ENCODE measurements at regions not wholly inside any gene's neighbourhood (a gene's known extent, or its start where the extent isn't known, plus 50 kb on each side); places are given as distances from the start of the nearest gene placed in this dataset.

DNA sequence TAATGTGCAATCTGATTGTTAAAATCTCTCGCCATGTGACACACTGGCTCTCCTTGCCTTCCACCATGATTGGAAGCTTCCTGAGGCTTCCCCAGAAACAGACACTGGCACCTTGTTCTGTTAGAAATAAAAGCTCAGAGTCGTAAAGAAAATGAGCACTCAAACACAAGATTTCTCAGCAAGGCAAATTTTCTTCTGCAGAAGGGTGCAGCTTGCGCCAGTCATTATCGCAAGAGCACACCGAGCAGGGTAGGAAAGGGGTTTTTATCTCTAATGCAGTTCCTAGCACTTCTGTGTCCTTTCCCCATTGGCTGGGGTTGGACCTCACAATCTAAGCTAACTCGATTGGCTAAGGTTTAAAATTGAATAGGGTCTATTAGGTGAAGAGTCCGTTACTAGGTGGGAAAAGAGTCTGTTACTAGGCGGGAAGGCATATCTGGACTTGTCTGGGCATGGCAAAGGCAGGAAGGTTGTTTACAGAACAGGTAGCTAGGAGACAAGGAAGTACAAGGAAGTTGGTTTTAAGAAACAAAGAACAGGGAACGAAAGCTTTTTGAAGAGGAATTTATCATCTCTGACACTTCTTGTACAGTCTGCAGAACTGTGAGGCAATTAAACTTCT is 62.6 kb upstream of the BICD1 start:
- Histone ChIP-seq H3K4me1 (ENCODE audit: control insufficient read depth in 1 of 2, insufficient read depth in 2 of 2, low read length in 2 of 2) (no peaks in the 10 kb centered on the region), H3K9ac (ENCODE audit: low read depth in 1 of 2, low read length in 2 of 2) (no peak overlapping the region), H3K4me3 (ENCODE audit: low read depth in 1 of 2, low read length in 2 of 2) (no peak overlapping the region), H3K27me3 (ENCODE audit: control insufficient read depth in 1 of 2, insufficient read depth in 2 of 2, low read length in 2 of 2) (no peaks in the 10 kb centered on the region), H3K27ac (ENCODE audit: low read depth, low read length) (no peak overlapping the region), H3K36me3 (ENCODE audit: control insufficient read depth in 1 of 2, insufficient read depth in 2 of 2, low read length in 2 of 2) (no peaks in the 10 kb centered on the region), H3K9me3 (ENCODE audit: control insufficient read depth in 1 of 2, low read length in 2 of 2) (peaks cover 12 to 17% of the 10 kb centered on the region in 2 donors)

DNA sequence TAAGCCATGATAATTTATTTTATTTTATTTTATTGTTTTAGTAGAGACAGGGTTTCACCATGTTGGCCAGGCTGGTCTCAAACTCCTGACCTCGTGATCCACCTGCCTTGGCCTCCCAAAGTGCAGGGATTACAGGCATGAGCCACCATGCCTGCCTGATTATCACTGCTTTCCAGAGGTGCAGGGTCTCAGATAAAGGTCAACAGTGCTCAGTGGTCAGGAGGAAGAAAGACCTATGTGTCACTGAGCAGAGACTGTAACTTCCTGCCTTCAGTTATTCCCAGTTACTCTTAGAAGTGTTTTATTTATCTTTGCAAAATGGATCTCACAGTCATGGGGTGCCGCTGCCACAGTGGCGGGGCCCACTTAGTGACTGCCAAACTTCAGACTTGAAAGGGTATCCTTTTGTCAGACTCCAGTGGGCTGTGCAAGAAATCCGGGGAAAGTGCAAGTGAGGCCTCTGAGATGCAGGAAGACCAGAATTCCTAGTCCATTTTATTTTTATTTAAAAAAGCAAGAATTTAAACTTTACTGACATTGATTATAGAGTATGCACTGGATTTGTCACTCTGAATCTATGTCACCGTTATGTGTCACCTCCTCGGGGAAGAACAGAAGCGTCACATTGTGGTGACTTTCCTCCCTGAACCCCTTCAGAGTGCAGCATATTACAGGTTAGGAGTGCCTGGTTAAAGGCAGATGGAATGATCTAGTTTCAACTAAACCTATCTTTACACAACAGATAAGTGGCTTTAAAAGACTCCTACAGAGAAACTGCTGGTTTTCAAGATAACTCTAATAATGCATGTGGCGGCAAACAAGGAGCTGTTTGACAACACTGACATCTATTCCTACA is 59.1 kb upstream of the BICD1 start:
- no peaks in the 10 kb centered on the region for H3K27me3 ChIP-seq (ENCODE audit: control insufficient read depth in 1 of 2, insufficient read depth in 2 of 2, low read length in 2 of 2)
- H3K4me3 ChIP-seq (ENCODE audit: low read depth in 1 of 2, low read length in 2 of 2) = no peak overlapping the region
- H3K9ac ChIP-seq (ENCODE audit: low read depth in 1 of 2, low read length in 2 of 2) = no peak overlapping the region
- H3K9me3 ChIP-seq (ENCODE audit: control insufficient read depth in 1 of 2, low read length in 2 of 2) = peaks cover 12 to 17% of the 10 kb centered on the region in 2 donors
- no peaks in the 10 kb centered on the region for H3K4me1 ChIP-seq (ENCODE audit: control insufficient read depth in 1 of 2, insufficient read depth in 2 of 2, low read length in 2 of 2)
- no peaks in the 10 kb centered on the region for H3K36me3 ChIP-seq (ENCODE audit: control insufficient read depth in 1 of 2, insufficient read depth in 2 of 2, low read length in 2 of 2)
- no peak overlapping the region for H3K27ac ChIP-seq (ENCODE audit: low read depth, low read length)

DNA sequence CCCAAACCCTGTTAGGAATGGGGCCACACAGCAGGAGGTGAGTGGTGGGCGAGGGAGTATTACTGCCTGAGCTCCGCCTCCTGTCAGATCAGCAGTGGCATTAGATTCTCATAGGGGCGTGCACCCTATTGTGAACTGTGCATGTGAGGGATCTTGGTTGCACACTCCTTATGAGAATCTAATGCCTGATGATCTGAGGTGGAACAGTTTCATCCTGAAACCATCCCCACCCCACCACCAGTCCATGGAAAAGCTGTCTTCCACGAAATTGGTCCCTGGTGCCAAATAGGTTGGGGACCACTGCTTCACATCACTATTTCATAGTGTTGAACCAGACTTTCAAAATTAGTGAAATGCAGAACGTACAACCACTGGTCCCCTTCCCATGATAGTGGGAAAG is 57.9 kb upstream of the BICD1 start:
- H3K27ac ChIP-seq (ENCODE audit: low read depth, low read length) = no peak overlapping the region
- H3K4me3 ChIP-seq (ENCODE audit: low read depth in 1 of 2, low read length in 2 of 2) = no peak overlapping the region

DNA sequence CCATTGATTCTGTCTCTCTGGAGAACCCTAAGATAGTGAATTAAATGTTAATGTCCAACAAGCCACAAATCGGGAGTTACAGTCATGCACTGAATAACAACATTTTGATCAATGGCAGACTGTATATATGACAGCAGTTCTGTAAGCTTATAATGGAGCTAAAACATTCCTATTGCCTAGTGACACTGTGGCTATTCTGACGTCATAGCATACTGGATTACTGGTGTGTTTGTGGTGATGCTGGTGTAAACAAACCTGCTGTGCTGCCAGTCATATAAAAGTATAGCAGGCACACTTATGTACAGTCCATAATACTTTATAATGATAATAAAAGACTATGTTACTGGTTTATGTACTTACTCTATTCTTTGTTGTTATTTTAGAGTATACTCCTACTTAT is 56.7 kb upstream of the BICD1 start:
- no peaks in the 10 kb centered on the region for H3K36me3 ChIP-seq (ENCODE audit: control insufficient read depth in 1 of 2, insufficient read depth in 2 of 2, low read length in 2 of 2)
- no peaks in the 10 kb centered on the region for H3K9me3 ChIP-seq (ENCODE audit: control insufficient read depth in 1 of 2, low read length in 2 of 2)
- H3K4me1 ChIP-seq (ENCODE audit: control insufficient read depth in 1 of 2, insufficient read depth in 2 of 2, low read length in 2 of 2) = no peaks in the 10 kb centered on the region
- H3K9ac ChIP-seq (ENCODE audit: low read depth in 1 of 2, low read length in 2 of 2) = no peak overlapping the region
- H3K27me3 ChIP-seq (ENCODE audit: control insufficient read depth in 1 of 2, insufficient read depth in 2 of 2, low read length in 2 of 2) = no peaks in the 10 kb centered on the region
- H3K4me3 ChIP-seq (ENCODE audit: low read depth in 1 of 2, low read length in 2 of 2) = no peak overlapping the region
- H3K27ac ChIP-seq (ENCODE audit: low read depth, low read length) = no peak overlapping the region

More for the DNA sequence above, 57.9 kb upstream of the BICD1 start:
- peaks cover 5 to 10% of the 10 kb centered on the region in 2 donors for H3K9me3 ChIP-seq (ENCODE audit: control insufficient read depth in 1 of 2, low read length in 2 of 2)
- H3K4me1 ChIP-seq (ENCODE audit: control insufficient read depth in 1 of 2, insufficient read depth in 2 of 2, low read length in 2 of 2) = no peaks in the 10 kb centered on the region
- H3K9ac ChIP-seq (ENCODE audit: low read depth in 1 of 2, low read length in 2 of 2) = no peak overlapping the region
- H3K27me3 ChIP-seq (ENCODE audit: control insufficient read depth in 1 of 2, insufficient read depth in 2 of 2, low read length in 2 of 2) = no peaks in the 10 kb centered on the region
- no peaks in the 10 kb centered on the region for H3K36me3 ChIP-seq (ENCODE audit: control insufficient read depth in 1 of 2, insufficient read depth in 2 of 2, low read length in 2 of 2)

DNA sequence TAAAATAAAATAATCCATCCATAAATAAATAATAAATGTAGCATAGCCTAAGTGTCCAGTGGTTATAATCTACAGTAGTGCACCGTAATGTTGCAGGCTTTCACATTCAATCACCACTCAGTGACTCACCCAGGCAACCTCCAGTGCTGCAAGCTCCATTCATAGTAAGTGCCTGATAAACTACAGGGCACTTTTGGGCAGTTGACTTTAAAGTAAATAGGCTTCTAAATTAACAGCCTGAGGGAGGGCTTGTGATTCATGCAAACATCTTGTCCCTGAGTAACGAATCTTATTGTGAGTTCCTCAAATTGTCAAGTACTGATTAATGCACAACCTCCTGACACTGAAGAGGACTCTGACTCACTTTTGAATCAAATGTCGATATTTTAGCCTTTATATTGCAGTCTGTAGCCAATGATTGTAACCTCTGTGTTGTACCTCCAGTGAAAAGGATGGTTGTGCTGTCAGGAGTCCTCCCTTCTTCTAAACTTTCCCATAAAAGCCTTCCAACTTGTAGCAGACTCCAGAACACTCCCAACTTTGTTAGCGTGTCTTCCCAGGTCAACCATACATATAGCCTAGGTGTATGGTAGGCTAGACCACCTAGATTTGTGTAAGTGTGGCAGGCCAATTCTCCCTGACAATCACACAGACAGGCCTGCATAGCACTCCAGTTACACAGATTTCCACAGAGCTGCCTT is 55.0 kb upstream of the BICD1 start:
- H3K36me3 ChIP-seq (ENCODE audit: control insufficient read depth in 1 of 2, insufficient read depth in 2 of 2, low read length in 2 of 2) = no peaks in the 10 kb centered on the region
- no peaks in the 10 kb centered on the region for H3K27me3 ChIP-seq (ENCODE audit: control insufficient read depth in 1 of 2, insufficient read depth in 2 of 2, low read length in 2 of 2)
- no peaks in the 10 kb centered on the region for H3K4me1 ChIP-seq (ENCODE audit: control insufficient read depth in 1 of 2, insufficient read depth in 2 of 2, low read length in 2 of 2)
- no peak overlapping the region for H3K4me3 ChIP-seq (ENCODE audit: low read depth in 1 of 2, low read length in 2 of 2)
- no peaks in the 10 kb centered on the region for H3K9me3 ChIP-seq (ENCODE audit: control insufficient read depth in 1 of 2, low read length in 2 of 2)
- no peak overlapping the region for H3K27ac ChIP-seq (ENCODE audit: low read depth, low read length)
- H3K9ac ChIP-seq (ENCODE audit: low read depth in 1 of 2, low read length in 2 of 2) = no peak overlapping the region

DNA sequence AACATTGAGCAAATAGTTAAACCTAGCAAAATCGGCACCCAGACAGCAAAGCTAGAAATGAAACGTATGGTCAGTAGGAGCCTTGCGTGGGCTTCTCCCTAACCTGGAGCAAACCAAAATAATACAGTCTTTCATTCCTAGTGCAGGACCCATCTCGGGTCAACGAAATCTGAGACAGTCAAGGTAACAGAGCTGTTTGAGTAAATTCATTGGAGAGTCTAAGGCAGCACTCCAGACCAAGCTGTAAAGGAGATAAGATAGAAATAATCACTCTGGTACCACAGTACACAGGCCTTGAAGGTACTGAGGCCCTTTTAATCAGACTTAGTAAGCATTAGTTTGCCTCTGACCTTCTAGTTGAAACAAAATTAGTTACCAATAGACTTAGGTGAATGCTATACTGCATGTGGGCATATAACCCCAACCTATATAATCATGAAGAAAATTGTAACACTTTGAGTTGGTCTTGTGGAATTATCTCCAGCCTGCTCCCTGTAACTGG is 54.4 kb upstream of the BICD1 start:
- no peaks in the 10 kb centered on the region for H3K4me1 ChIP-seq (ENCODE audit: control insufficient read depth in 1 of 2, insufficient read depth in 2 of 2, low read length in 2 of 2)
- no peak overlapping the region for H3K9ac ChIP-seq (ENCODE audit: low read depth in 1 of 2, low read length in 2 of 2)
- H3K27me3 ChIP-seq (ENCODE audit: control insufficient read depth in 1 of 2, insufficient read depth in 2 of 2, low read length in 2 of 2) = no peaks in the 10 kb centered on the region
- H3K9me3 ChIP-seq (ENCODE audit: control insufficient read depth in 1 of 2, low read length in 2 of 2) = no peaks in the 10 kb centered on the region
- no peak overlapping the region for H3K4me3 ChIP-seq (ENCODE audit: low read depth in 1 of 2, low read length in 2 of 2)
- H3K36me3 ChIP-seq (ENCODE audit: control insufficient read depth in 1 of 2, insufficient read depth in 2 of 2, low read length in 2 of 2) = no peaks in the 10 kb centered on the region
- H3K27ac ChIP-seq (ENCODE audit: low read depth, low read length) = no peak overlapping the region

DNA sequence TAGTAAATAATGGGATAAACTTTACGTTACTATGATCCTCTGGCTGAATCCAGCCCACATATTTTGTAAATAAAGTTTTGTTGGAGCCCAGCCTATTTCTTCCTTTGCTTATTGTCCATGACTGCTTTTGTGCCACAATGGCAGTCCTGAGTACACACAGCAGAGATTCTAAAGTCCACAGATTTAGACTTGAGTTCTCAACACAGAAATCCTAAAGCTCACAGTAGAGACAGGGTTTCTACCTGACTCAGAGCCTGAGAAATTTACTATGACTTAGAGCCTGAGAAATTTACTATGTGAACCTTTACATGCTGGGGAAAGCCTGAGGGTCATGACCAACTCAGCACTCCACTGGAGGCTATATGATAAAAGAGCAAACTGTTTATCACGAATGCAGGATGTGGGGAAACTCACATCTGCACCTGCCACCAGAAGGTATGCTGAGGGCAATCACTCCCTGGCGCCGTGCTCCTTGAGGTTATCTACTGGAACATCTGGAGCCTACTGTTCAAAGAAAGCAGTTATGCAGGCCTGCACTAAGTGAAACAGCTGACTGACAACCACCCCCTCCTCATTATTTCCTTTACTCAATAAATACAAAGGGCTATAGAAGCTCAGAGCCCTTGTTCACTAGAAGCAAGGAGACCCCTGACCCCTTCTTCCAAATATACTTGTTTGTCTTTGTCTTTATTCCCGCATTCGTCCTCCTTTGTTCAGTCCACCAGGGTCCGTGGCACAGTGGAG is 52.6 kb upstream of the BICD1 start:
- Histone ChIP-seq H3K9ac (ENCODE audit: low read depth in 1 of 2, low read length in 2 of 2) (no peak overlapping the region), H3K9me3 (ENCODE audit: control insufficient read depth in 1 of 2, low read length in 2 of 2) (no peaks in the 10 kb centered on the region), H3K36me3 (ENCODE audit: control insufficient read depth in 1 of 2, insufficient read depth in 2 of 2, low read length in 2 of 2) (no peaks in the 10 kb centered on the region), H3K4me1 (ENCODE audit: control insufficient read depth in 1 of 2, insufficient read depth in 2 of 2, low read length in 2 of 2) (no peaks in the 10 kb centered on the region), H3K27me3 (ENCODE audit: control insufficient read depth in 1 of 2, insufficient read depth in 2 of 2, low read length in 2 of 2) (no peaks in the 10 kb centered on the region), H3K27ac (ENCODE audit: low read depth, low read length) (no peak overlapping the region), H3K4me3 (ENCODE audit: low read depth in 1 of 2, low read length in 2 of 2) (no peak overlapping the region)
